ENCODE measurements at regions not wholly inside any gene's neighbourhood (a gene's known extent, or its start where the extent isn't known, plus 50 kb on each side); places are given as distances from the start of the nearest gene placed in this dataset.

- no peak for FAIRE-seq
- H3K27me3 ChIP-seq (ENCODE audit: control insufficient read depth in 2 of 2, insufficient read depth in 2 of 2, low read length in 2 of 2) = no peaks in the 10 kb centered on the region
- H3K36me3 ChIP-seq (ENCODE audit: control insufficient read depth in 2 of 2, extremely low read depth in 1 of 2, insufficient read depth in 2 of 2, low read length in 2 of 2) = no peaks in the 10 kb centered on the region
- POLR2A ChIA-PET = no interaction called here
- no peak for TF ChIP-seq EZH2 (IDR thresholded peaks at IDR 0.05; ENCODE audit: borderline replicate concordance, low read depth, low read length, severe bottlenecking)
- TF ChIP-seq GATA2 (IDR thresholded peaks at IDR 0.05; ENCODE audit: insufficient read depth, insufficient read length, low read depth, low read length) = no peak
- TF ChIP-seq POLR2A (IDR thresholded peaks at IDR 0.05; ENCODE audit: low read depth, low read length) = no peak
- TF ChIP-seq FOS (IDR thresholded peaks at IDR 0.05; ENCODE audit: borderline replicate concordance, insufficient read depth, low read length) = no peak
- CTCF ChIA-PET = no interaction called here
- H2AFZ ChIP-seq (ENCODE audit: low read depth, low read length) = no peak overlapping the region
- H4K20me1 ChIP-seq (replicated peaks; ENCODE audit: control insufficient read depth, extremely low read depth, insufficient read depth, low read length) = no peaks in the 10 kb centered on the region
- no peak overlapping the region for H3K4me2 ChIP-seq (ENCODE audit: insufficient read depth, low read length)
- dilution Hi-C loops (cut with MboI; ENCODE audit: extremely low pct_ligation_motif_present, low sequenced_read_pairs) = no loop called here
- intact Hi-C loops (cut with micrococcal nuclease) = no loop called here
- BruUV-seq (replicated peaks) = no TSS peak
- no peaks in the 10 kb centered on the region for H3K9me3 ChIP-seq (replicated peaks; ENCODE audit: control insufficient read depth, insufficient read depth, low read length)
- no peak for DNase-seq (ENCODE audit: low read depth, low spot score)
- H3K9ac ChIP-seq (replicated peaks; ENCODE audit: extremely low read depth, insufficient read depth, low read length) = no peak overlapping the region
- H3K79me2 ChIP-seq (ENCODE audit: control insufficient read depth, insufficient read depth, low read length) = no peaks in the 10 kb centered on the region
- H3K4me3 ChIP-seq (replicated peaks in 1 of 3; ENCODE audit: insufficient read depth in 1 of 3, low read depth in 1 of 3, low read length in 3 of 3) = no peak overlapping the region
- no peaks in the 10 kb centered on the region for H3K4me1 ChIP-seq (ENCODE audit: control insufficient read depth, extremely low read depth, insufficient read depth, low read length)
- H3K9me1 ChIP-seq (replicated peaks; ENCODE audit: control insufficient read depth, extremely low read depth, insufficient read depth, low read length) = no peaks in the 10 kb centered on the region
- H3K27ac ChIP-seq (ENCODE audit: insufficient read depth, low read depth, low read length) = no peak overlapping the region
Measured at GRCh38 chr4:120004054-120004453, 62.6 kb downstream of the MAD2L1 start.

GRCh38 chr4:120003193-120003592 is 63.5 kb downstream of the MAD2L1 start:
- ChIA-PET POLR2A (no interaction called here), CTCF (no interaction called here)
- dilution Hi-C loops (cut with MboI; ENCODE audit: extremely low pct_ligation_motif_present, low sequenced_read_pairs) = no loop called here
- no peaks in the 10 kb centered on the region for H4K20me1 ChIP-seq (replicated peaks; ENCODE audit: control insufficient read depth, extremely low read depth, insufficient read depth, low read length)
- no peak overlapping the region for H3K27ac ChIP-seq (ENCODE audit: insufficient read depth, low read depth, low read length)
- H2AFZ ChIP-seq (ENCODE audit: low read depth, low read length) = no peak overlapping the region
- intact Hi-C loops (cut with micrococcal nuclease) = no loop called here
- DNase-seq (ENCODE audit: low read depth, low spot score) = no peak
- no peaks in the 10 kb centered on the region for H3K9me1 ChIP-seq (replicated peaks; ENCODE audit: control insufficient read depth, extremely low read depth, insufficient read depth, low read length)
- no peaks in the 10 kb centered on the region for H3K9me3 ChIP-seq (replicated peaks; ENCODE audit: control insufficient read depth, insufficient read depth, low read length)
- H3K4me3 ChIP-seq (replicated peaks in 1 of 3; ENCODE audit: insufficient read depth in 1 of 3, low read depth in 1 of 3, low read length in 3 of 3) = no peak overlapping the region
- no peaks in the 10 kb centered on the region for H3K36me3 ChIP-seq (ENCODE audit: control insufficient read depth in 2 of 2, extremely low read depth in 1 of 2, insufficient read depth in 2 of 2, low read length in 2 of 2)
- no peaks in the 10 kb centered on the region for H3K4me1 ChIP-seq (ENCODE audit: control insufficient read depth, extremely low read depth, insufficient read depth, low read length)
- no peaks in the 10 kb centered on the region for H3K27me3 ChIP-seq (ENCODE audit: control insufficient read depth in 2 of 2, insufficient read depth in 2 of 2, low read length in 2 of 2)
- no peak overlapping the region for H3K4me2 ChIP-seq (ENCODE audit: insufficient read depth, low read length)
- H3K79me2 ChIP-seq (ENCODE audit: control insufficient read depth, insufficient read depth, low read length) = no peaks in the 10 kb centered on the region
- no TSS peak for BruUV-seq (replicated peaks)
- TF ChIP-seq POLR2AphosphoS5 (IDR thresholded peaks at IDR 0.05; ENCODE audit: insufficient read depth, low read depth, low read length) (no peak), JUN (IDR thresholded peaks at IDR 0.05; ENCODE audit: borderline replicate concordance, insufficient read depth, insufficient read length, low read depth) (no peak), GATA2 (IDR thresholded peaks at IDR 0.05; ENCODE audit: insufficient read depth, insufficient read length, low read depth, low read length) (no peak), CTCF (IDR thresholded peaks at IDR 0.05; ENCODE audit: extremely low read depth in 1 of 2, insufficient read depth in 1 of 2, low read depth in 1 of 2, low read length in 2 of 2) (no peak), MYC (IDR thresholded peaks at IDR 0.05; ENCODE audit: low read depth, low read length) (no peak), POLR2A (IDR thresholded peaks at IDR 0.05; ENCODE audit: low read depth, low read length) (no peak), FOS (IDR thresholded peaks at IDR 0.05; ENCODE audit: borderline replicate concordance, insufficient read depth, low read length) (no peak), EZH2 (IDR thresholded peaks at IDR 0.05; ENCODE audit: borderline replicate concordance, low read depth, low read length, severe bottlenecking) (no peak), MAX (IDR thresholded peaks at IDR 0.05; ENCODE audit: insufficient read depth, insufficient read length) (no peak)
- no peak overlapping the region for H3K9ac ChIP-seq (replicated peaks; ENCODE audit: extremely low read depth, insufficient read depth, low read length)
- FAIRE-seq = no peak
